ENCODE measurements at regions not wholly inside any gene's neighbourhood (a gene's known extent, or its start where the extent isn't known, plus 50 kb on each side); places are given as distances from the start of the nearest gene placed in this dataset.

DNA sequence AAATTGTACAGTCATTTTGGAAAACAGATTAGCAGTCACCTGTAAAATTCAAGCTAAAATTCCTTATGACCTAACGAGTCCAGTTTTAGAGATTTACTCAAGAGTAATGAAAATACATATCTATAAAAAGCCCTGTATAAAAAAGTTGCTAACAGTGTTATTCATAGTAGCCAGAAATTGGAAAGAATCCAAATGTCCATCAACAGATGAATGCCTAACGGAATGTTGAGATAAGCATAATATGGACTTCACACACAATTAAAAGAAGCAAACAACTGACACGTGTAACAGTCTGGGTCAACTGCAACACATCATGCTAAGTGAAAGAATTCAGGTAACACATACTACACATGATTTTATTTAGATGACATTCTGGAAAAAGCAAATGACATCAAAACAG lies 584.8 kb upstream of the AGA start:
- TF ChIP-seq CTCF (conservative IDR thresholded peaks at IDR 0.05; ENCODE audit: low read depth, low read length), result no peak
- TF ChIP-seq EZH2 (IDR thresholded peaks at IDR 0.05; ENCODE audit: borderline replicate concordance, low read depth, low read length, poor library complexity, severe bottlenecking), result no peak
